ENCODE measurements at regions not wholly inside any gene's neighbourhood (a gene's known extent, or its start where the extent isn't known, plus 50 kb on each side); places are given as distances from the start of the nearest gene placed in this dataset.

- no peak for DNase-seq
Measured at GRCh38 chr2:9156483-9156882, 50.1 kb upstream of the ASAP2 start.

GRCh38 chr2:9154061-9154460 lies 52.6 kb upstream of the ASAP2 start:
- no peak for DNase-seq

GRCh38 chr2:9153643-9153980 lies 53.0 kb upstream of the ASAP2 start:
- DNase-seq: no peak

- DNase-seq: no peak
Measured at GRCh38 chr2:9152975-9153642, 53.5 kb upstream of the ASAP2 start.

GRCh38 chr2:9150906-9151305 lies 55.7 kb upstream of the ASAP2 start:
- DNase-seq: no peak

- DNase-seq: no peak
Measured at GRCh38 chr2:9150568-9150900, 56.1 kb upstream of the ASAP2 start.

- DNase-seq: no peak
Measured at GRCh38 chr2:9149726-9150567, 56.7 kb upstream of the ASAP2 start.

GRCh38 chr2:9149388-9149660 lies 57.3 kb upstream of the ASAP2 start:
- DNase-seq: no peak

GRCh38 chr2:9146646-9147045 lies 60.0 kb upstream of the ASAP2 start:
- DNase-seq: no peak

GRCh38 chr2:9145752-9146430 lies 60.7 kb upstream of the ASAP2 start:
- DNase-seq: no peak

- no peak for DNase-seq
Measured at GRCh38 chr2:9145109-9145751, 61.4 kb upstream of the ASAP2 start.

- DNase-seq: no peak
Measured at GRCh38 chr2:9144617-9145016, 62.0 kb upstream of the ASAP2 start.

- no peak for DNase-seq
Measured at GRCh38 chr2:9144046-9144445, 62.6 kb upstream of the ASAP2 start.

GRCh38 chr2:9143264-9143815 lies 63.3 kb upstream of the ASAP2 start:
- DNase-seq: no peak

GRCh38 chr2:9142551-9143263 lies 63.9 kb upstream of the ASAP2 start:
- peak; percentile 72 for DNase-seq

- no peak for DNase-seq
Measured at GRCh38 chr2:9141706-9142460, 64.7 kb upstream of the ASAP2 start.

- no peak for DNase-seq
Measured at GRCh38 chr2:9141091-9141667, 65.4 kb upstream of the ASAP2 start.

GRCh38 chr2:9140645-9141044 lies 66.0 kb upstream of the ASAP2 start:
- DNase-seq: no peak

- peak; percentile 32 for DNase-seq
Measured at GRCh38 chr2:9139491-9140443, 66.8 kb upstream of the ASAP2 start.

GRCh38 chr2:9137379-9138150 lies 69.0 kb upstream of the ASAP2 start:
- DNase-seq: peak; percentile 74
